Panc1 (cell line): ENCODE measurements at regions not wholly inside any gene's neighbourhood (a gene's known extent, or its start where the extent isn't known, plus 50 kb on each side); places are given as distances from the start of the nearest gene placed in this dataset.

Experiments used
- POLR2AphosphoS5 ChIP-seq: IDR thresholded peaks from 2 replicates; pipeline ENCODE4 v1.6.1; 2012; ENCODE audit warnings: mild to moderate bottlenecking, low read depth, low read length, moderate library complexity
- SIN3A ChIP-seq: IDR thresholded peaks from 2 replicates; pipeline ENCODE4 v1.6.1; 2012; ENCODE audit warnings: low read depth, mild to moderate bottlenecking, low read length, moderate library complexity, borderline replicate concordance; ENCODE audit not compliant: insufficient read depth
- TCF7L2 ChIP-seq: IDR thresholded peaks from 2 replicates; pipeline ENCODE4 v1.6.1; 2011; ENCODE audit warnings: mild to moderate bottlenecking, low read depth, low read length, inconsistent platforms
- TF ChIP-seq, protein P1 (sequence below): fragments of 450-650 bp; IDR thresholded peaks from 2 replicates; pipeline ENCODE4 v1.5.1; 2017; ENCODE audit warnings: mild to moderate bottlenecking
- TF ChIP-seq, protein P2 (sequence below), 2 experiments: IDR thresholded peaks; 2 replicates each; pipeline ENCODE4 v1.6.1; 2011 to 2012; ENCODE audit warnings: low read depth in 2 of 2, control low read depth in 1 of 2, low read length in 1 of 2, mild to moderate bottlenecking in 1 of 2, moderate library complexity in 1 of 2; ENCODE audit not compliant: insufficient read depth in 1 of 2

DNA sequence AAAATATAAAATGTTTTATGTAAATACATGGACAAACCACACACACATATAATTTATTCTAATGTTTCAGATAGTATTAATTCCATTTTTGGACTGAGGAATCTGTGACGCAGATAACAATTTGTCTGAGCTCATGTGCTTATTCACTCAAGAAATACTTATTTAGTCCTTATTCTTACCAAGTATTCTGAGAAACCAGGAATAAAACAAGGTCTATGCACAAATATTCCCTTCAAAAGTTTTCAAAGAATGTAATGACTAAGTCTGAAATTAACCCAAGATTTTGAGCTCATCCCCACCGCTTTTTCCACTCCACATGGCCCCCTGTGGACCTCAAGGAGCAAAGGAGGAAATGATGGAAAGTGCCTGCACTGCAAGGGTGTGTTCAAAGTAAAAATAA, 1022.3 kb downstream of the EFNA5 start:
- TF ChIP-seq, protein P1, sequence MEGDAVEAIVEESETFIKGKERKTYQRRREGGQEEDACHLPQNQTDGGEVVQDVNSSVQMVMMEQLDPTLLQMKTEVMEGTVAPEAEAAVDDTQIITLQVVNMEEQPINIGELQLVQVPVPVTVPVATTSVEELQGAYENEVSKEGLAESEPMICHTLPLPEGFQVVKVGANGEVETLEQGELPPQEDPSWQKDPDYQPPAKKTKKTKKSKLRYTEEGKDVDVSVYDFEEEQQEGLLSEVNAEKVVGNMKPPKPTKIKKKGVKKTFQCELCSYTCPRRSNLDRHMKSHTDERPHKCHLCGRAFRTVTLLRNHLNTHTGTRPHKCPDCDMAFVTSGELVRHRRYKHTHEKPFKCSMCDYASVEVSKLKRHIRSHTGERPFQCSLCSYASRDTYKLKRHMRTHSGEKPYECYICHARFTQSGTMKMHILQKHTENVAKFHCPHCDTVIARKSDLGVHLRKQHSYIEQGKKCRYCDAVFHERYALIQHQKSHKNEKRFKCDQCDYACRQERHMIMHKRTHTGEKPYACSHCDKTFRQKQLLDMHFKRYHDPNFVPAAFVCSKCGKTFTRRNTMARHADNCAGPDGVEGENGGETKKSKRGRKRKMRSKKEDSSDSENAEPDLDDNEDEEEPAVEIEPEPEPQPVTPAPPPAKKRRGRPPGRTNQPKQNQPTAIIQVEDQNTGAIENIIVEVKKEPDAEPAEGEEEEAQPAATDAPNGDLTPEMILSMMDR = no peak
- no peak for TF ChIP-seq POLR2AphosphoS5
- no peak for TF ChIP-seq SIN3A
- TF ChIP-seq, protein P2, sequence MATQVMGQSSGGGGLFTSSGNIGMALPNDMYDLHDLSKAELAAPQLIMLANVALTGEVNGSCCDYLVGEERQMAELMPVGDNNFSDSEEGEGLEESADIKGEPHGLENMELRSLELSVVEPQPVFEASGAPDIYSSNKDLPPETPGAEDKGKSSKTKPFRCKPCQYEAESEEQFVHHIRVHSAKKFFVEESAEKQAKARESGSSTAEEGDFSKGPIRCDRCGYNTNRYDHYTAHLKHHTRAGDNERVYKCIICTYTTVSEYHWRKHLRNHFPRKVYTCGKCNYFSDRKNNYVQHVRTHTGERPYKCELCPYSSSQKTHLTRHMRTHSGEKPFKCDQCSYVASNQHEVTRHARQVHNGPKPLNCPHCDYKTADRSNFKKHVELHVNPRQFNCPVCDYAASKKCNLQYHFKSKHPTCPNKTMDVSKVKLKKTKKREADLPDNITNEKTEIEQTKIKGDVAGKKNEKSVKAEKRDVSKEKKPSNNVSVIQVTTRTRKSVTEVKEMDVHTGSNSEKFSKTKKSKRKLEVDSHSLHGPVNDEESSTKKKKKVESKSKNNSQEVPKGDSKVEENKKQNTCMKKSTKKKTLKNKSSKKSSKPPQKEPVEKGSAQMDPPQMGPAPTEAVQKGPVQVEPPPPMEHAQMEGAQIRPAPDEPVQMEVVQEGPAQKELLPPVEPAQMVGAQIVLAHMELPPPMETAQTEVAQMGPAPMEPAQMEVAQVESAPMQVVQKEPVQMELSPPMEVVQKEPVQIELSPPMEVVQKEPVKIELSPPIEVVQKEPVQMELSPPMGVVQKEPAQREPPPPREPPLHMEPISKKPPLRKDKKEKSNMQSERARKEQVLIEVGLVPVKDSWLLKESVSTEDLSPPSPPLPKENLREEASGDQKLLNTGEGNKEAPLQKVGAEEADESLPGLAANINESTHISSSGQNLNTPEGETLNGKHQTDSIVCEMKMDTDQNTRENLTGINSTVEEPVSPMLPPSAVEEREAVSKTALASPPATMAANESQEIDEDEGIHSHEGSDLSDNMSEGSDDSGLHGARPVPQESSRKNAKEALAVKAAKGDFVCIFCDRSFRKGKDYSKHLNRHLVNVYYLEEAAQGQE (IDR thresholded peaks at IDR 0.05; ENCODE audit: insufficient read depth in 1 of 2, low read depth in 2 of 2, low read length in 1 of 2) = no peak
- TF ChIP-seq TCF7L2 = no peak
